ENCODE measurements at regions not wholly inside any gene's neighbourhood (a gene's known extent, or its start where the extent isn't known, plus 50 kb on each side); places are given as distances from the start of the nearest gene placed in this dataset.

GRCh38 chr2:30074023-30074422, 72.8 kb upstream of the YPEL5 start:
- H2BK120ac ChIP-seq (ENCODE audit: low read depth, low read length, poor library complexity, severe bottlenecking): no peak overlapping the region
- no peaks in the 10 kb centered on the region for H3K79me1 ChIP-seq (ENCODE audit: insufficient read depth, low read depth, low read length, poor library complexity, severe bottlenecking)
- H2BK5ac ChIP-seq (ENCODE audit: insufficient read length, low read length): no peak overlapping the region
- no peak overlapping the region for H3K18ac ChIP-seq (ENCODE audit: insufficient read length, low read depth, low read length)
- H3K56ac ChIP-seq (ENCODE audit: insufficient read length, low read depth, low read length): no peak overlapping the region
- H3K4ac ChIP-seq (ENCODE audit: low read depth, low read length): no peak overlapping the region
- no peak overlapping the region for H2AFZ ChIP-seq (ENCODE audit: low read length)
- H3K4me2 ChIP-seq (ENCODE audit: insufficient read depth, insufficient read length, low read length): no peak overlapping the region
- H2BK15ac ChIP-seq (ENCODE audit: low read depth, low read length): no peak overlapping the region
- no peaks in the 10 kb centered on the region for H4K20me1 ChIP-seq (ENCODE audit: control insufficient read depth, insufficient read depth, insufficient read length)
- H3K14ac ChIP-seq (ENCODE audit: insufficient read depth, low read length): no peak overlapping the region
- H2AK5ac ChIP-seq (ENCODE audit: insufficient read length, low read length): no peak overlapping the region
- no peak overlapping the region for H2BK20ac ChIP-seq (ENCODE audit: low read depth, low read length, poor library complexity, severe bottlenecking)
- no peak overlapping the region for H3K9ac ChIP-seq (ENCODE audit: extremely low read depth, insufficient read length, low read length)
- Mint-ChIP-seq H3K4me1 (peaks cover 9 to 16% of the 10 kb centered on the region in 2 experiments), H3K27ac (no peak overlapping the region; a peak in 1 of 7 replicates), H3K9me3 (no peaks in the 10 kb centered on the region), H3K27me3 (ENCODE audit: low read depth) (peaks cover 12% of the 10 kb centered on the region), H3K36me3 (ENCODE audit: insufficient read depth in 1 of 3, low read depth in 3 of 3) (no peaks in the 10 kb centered on the region), H3K4me3 (no peak overlapping the region)
- WGBS (ENCODE audit: extremely low coverage, insufficient read length, low lambda C conversion rate): no CpG with 5 or more reads among the region's 6 CpGs
- no peaks in the 10 kb centered on the region for H3K23me2 ChIP-seq (ENCODE audit: insufficient read length, low read depth, low read length, poor library complexity, severe bottlenecking)
- no peak overlapping the region for H2BK12ac ChIP-seq (ENCODE audit: insufficient read length, low read depth, low read length)
- H3K4me1 ChIP-seq (ENCODE audit: insufficient read depth, low read length): peaks cover 2% of the 10 kb centered on the region; the same call in 1 of the 2 replicates
- no peaks in the 10 kb centered on the region for H3K79me2 ChIP-seq (ENCODE audit: insufficient read depth, low read length)
- no peak overlapping the region for H3K23ac ChIP-seq (ENCODE audit: insufficient read length, low read depth, low read length)
- no peak overlapping the region for H3K27ac ChIP-seq (ENCODE audit: insufficient read length, low read depth, low read length)
- no peak overlapping the region for H4K8ac ChIP-seq (replicated peaks; ENCODE audit: insufficient read length, low read depth, low read length)
- no peak overlapping the region for H3T11ph ChIP-seq (ENCODE audit: low read length)
- H4K91ac ChIP-seq (ENCODE audit: insufficient read length, low read depth, low read length): no peak overlapping the region
- no peaks in the 10 kb centered on the region for H3K27me3 ChIP-seq (ENCODE audit: insufficient read depth, low read length)
- H3K9me3 ChIP-seq (ENCODE audit: control insufficient read depth, low read depth, low read length): no peaks in the 10 kb centered on the region
- DNase-seq: no peak
- TF ChIP-seq CTCF (conservative IDR thresholded peaks at IDR 0.05): no peak
- H4K5ac ChIP-seq (ENCODE audit: insufficient read length, low read depth, low read length): no peak overlapping the region
